ENCODE measurements at regions not wholly inside any gene's neighbourhood (a gene's known extent, or its start where the extent isn't known, plus 50 kb on each side); places are given as distances from the start of the nearest gene placed in this dataset.

GRCh38 chr9:99590410-99590809 is 231.3 kb upstream of the NR4A3 start:
- H4K91ac ChIP-seq (ENCODE audit: low read depth, low read length, poor library complexity): no peak overlapping the region
- no peak overlapping the region for H3K4me3 ChIP-seq (ENCODE audit: low read length in 2 of 2)
- no peak overlapping the region for H2BK120ac ChIP-seq (ENCODE audit: low read depth, low read length)
- no peak overlapping the region for H3K4me2 ChIP-seq (ENCODE audit: insufficient read depth, low read length, poor library complexity, severe bottlenecking)
- no peaks in the 10 kb centered on the region for H3K9me3 ChIP-seq (replicated peaks in 1 of 2; ENCODE audit: control insufficient read depth in 2 of 2, insufficient read depth in 1 of 2, low read depth in 1 of 2, low read length in 2 of 2)
- H3K36me3 ChIP-seq (replicated peaks in 1 of 2; ENCODE audit: control insufficient read depth in 2 of 2, insufficient read depth in 2 of 2, low read length in 2 of 2): no peaks in the 10 kb centered on the region
- no peak overlapping the region for H3K14ac ChIP-seq (ENCODE audit: low read length)
- H3K18ac ChIP-seq (ENCODE audit: low read length): no peak overlapping the region
- H2AFZ ChIP-seq (ENCODE audit: low read length): no peak overlapping the region
- no peak overlapping the region for H2BK15ac ChIP-seq (ENCODE audit: low read length)
- no peak overlapping the region for H4K8ac ChIP-seq (ENCODE audit: low read depth, low read length)
- no peak for DNase-seq (ENCODE audit: low spot score)
- no peaks in the 10 kb centered on the region for H3K79me1 ChIP-seq (ENCODE audit: low read depth, low read length)
- H3K27ac ChIP-seq (replicated peaks; ENCODE audit: low read length): no peak overlapping the region
- no peak overlapping the region for H2BK5ac ChIP-seq (ENCODE audit: low read length)
- H3K23ac ChIP-seq (ENCODE audit: low read depth, low read length, poor library complexity): no peak overlapping the region
- H2AK5ac ChIP-seq (ENCODE audit: low read depth, low read length): no peak overlapping the region
- no peaks in the 10 kb centered on the region for H3K4me1 ChIP-seq (ENCODE audit: control insufficient read depth in 2 of 2, insufficient read depth in 1 of 2, low read depth in 1 of 2, low read length in 2 of 2)
- no peak overlapping the region for H3K9ac ChIP-seq (ENCODE audit: low read depth, low read length, poor library complexity)
- no peaks in the 10 kb centered on the region for H3K27me3 ChIP-seq (ENCODE audit: control insufficient read depth in 3 of 3, insufficient read depth in 3 of 3, low read depth in 1 of 3, low read length in 3 of 3)
- no peak overlapping the region for H2BK12ac ChIP-seq (ENCODE audit: low read length)
- no peak overlapping the region for H3K4ac ChIP-seq (ENCODE audit: low read length)

- no peaks in the 10 kb centered on the region for H3K4me1 ChIP-seq (ENCODE audit: control insufficient read depth in 2 of 2, insufficient read depth in 1 of 2, low read depth in 1 of 2, low read length in 2 of 2)
- H2BK5ac ChIP-seq (ENCODE audit: low read length): no peak overlapping the region
- H3K79me1 ChIP-seq (ENCODE audit: low read depth, low read length): no peaks in the 10 kb centered on the region
- no peak overlapping the region for H3K9ac ChIP-seq (ENCODE audit: low read depth, low read length, poor library complexity)
- H3K14ac ChIP-seq (ENCODE audit: low read length): no peak overlapping the region
- no peak overlapping the region for H3K23ac ChIP-seq (ENCODE audit: low read depth, low read length, poor library complexity)
- H3K4ac ChIP-seq (ENCODE audit: low read length): no peak overlapping the region
- no peaks in the 10 kb centered on the region for H3K36me3 ChIP-seq (replicated peaks in 1 of 2; ENCODE audit: control insufficient read depth in 2 of 2, insufficient read depth in 2 of 2, low read length in 2 of 2)
- H3K9me3 ChIP-seq (replicated peaks in 1 of 2; ENCODE audit: control insufficient read depth in 2 of 2, insufficient read depth in 1 of 2, low read depth in 1 of 2, low read length in 2 of 2): no peaks in the 10 kb centered on the region
- no peak for DNase-seq (ENCODE audit: low spot score)
- no peak overlapping the region for H2AK5ac ChIP-seq (ENCODE audit: low read depth, low read length)
- H3K27ac ChIP-seq (replicated peaks; ENCODE audit: low read length): no peak overlapping the region
- H2BK120ac ChIP-seq (ENCODE audit: low read depth, low read length): no peak overlapping the region
- H2BK15ac ChIP-seq (ENCODE audit: low read length): no peak overlapping the region
- H3K4me2 ChIP-seq (ENCODE audit: insufficient read depth, low read length, poor library complexity, severe bottlenecking): no peak overlapping the region
- no peak overlapping the region for H3K4me3 ChIP-seq (ENCODE audit: low read length in 2 of 2)
- WGBS, 2 donors (ENCODE audit: extremely low coverage in 2 of 2, insufficient read length in 2 of 2, insufficient replicate concordance in 1 of 2): no CpG with 5 or more reads among the region's 1 CpG
- no peaks in the 10 kb centered on the region for H3K27me3 ChIP-seq (ENCODE audit: control insufficient read depth in 3 of 3, insufficient read depth in 3 of 3, low read depth in 1 of 3, low read length in 3 of 3)
- H4K8ac ChIP-seq (ENCODE audit: low read depth, low read length): no peak overlapping the region
- H2BK12ac ChIP-seq (ENCODE audit: low read length): no peak overlapping the region
- peak overlapping the region; percentile 21 for H2AFZ ChIP-seq (ENCODE audit: low read length)
- H4K91ac ChIP-seq (ENCODE audit: low read depth, low read length, poor library complexity): no peak overlapping the region
- no peak overlapping the region for H3K18ac ChIP-seq (ENCODE audit: low read length)
These were observed 230.8 kb upstream of the NR4A3 start for GRCh38 chr9:99590840-99591239.

GRCh38 chr9:99591770-99592169 is 229.9 kb upstream of the NR4A3 start:
- Histone ChIP-seq H4K8ac (ENCODE audit: low read depth, low read length) (no peak overlapping the region), H3K14ac (ENCODE audit: low read length) (no peak overlapping the region), H2AFZ (ENCODE audit: low read length) (no peak overlapping the region), H2BK12ac (ENCODE audit: low read length) (no peak overlapping the region), H3K4me1 (ENCODE audit: control insufficient read depth in 2 of 2, insufficient read depth in 1 of 2, low read depth in 1 of 2, low read length in 2 of 2) (no peaks in the 10 kb centered on the region), H3K23ac (ENCODE audit: low read depth, low read length, poor library complexity) (no peak overlapping the region), H2BK120ac (ENCODE audit: low read depth, low read length) (no peak overlapping the region), H3K4ac (ENCODE audit: low read length) (no peak overlapping the region), H3K4me3 (ENCODE audit: low read length in 2 of 2) (no peak overlapping the region), H3K9ac (ENCODE audit: low read depth, low read length, poor library complexity) (no peak overlapping the region), H3K18ac (ENCODE audit: low read length) (no peak overlapping the region), H4K91ac (ENCODE audit: low read depth, low read length, poor library complexity) (no peak overlapping the region), H3K27ac (replicated peaks; ENCODE audit: low read length) (no peak overlapping the region), H3K9me3 (replicated peaks in 1 of 2; ENCODE audit: control insufficient read depth in 2 of 2, insufficient read depth in 1 of 2, low read depth in 1 of 2, low read length in 2 of 2) (no peaks in the 10 kb centered on the region), H2AK5ac (ENCODE audit: low read depth, low read length) (no peak overlapping the region), H2BK15ac (ENCODE audit: low read length) (no peak overlapping the region), H3K36me3 (replicated peaks in 1 of 2; ENCODE audit: control insufficient read depth in 2 of 2, insufficient read depth in 2 of 2, low read length in 2 of 2) (no peaks in the 10 kb centered on the region), H2BK5ac (ENCODE audit: low read length) (no peak overlapping the region), H3K27me3 (ENCODE audit: control insufficient read depth in 3 of 3, insufficient read depth in 3 of 3, low read depth in 1 of 3, low read length in 3 of 3) (no peaks in the 10 kb centered on the region), H3K4me2 (ENCODE audit: insufficient read depth, low read length, poor library complexity, severe bottlenecking) (no peak overlapping the region), H3K79me1 (ENCODE audit: low read depth, low read length) (no peaks in the 10 kb centered on the region)
- no peak for DNase-seq (ENCODE audit: low spot score)
- WGBS, 2 donors (ENCODE audit: extremely low coverage in 2 of 2, insufficient read length in 2 of 2, insufficient replicate concordance in 1 of 2): no CpG with 5 or more reads among the region's 2 CpGs

GRCh38 chr9:99592834-99593574 is 228.7 kb upstream of the NR4A3 start:
- no peak overlapping the region for H2BK15ac ChIP-seq (ENCODE audit: low read length)
- H2AK5ac ChIP-seq (ENCODE audit: low read depth, low read length): no peak overlapping the region
- no peak overlapping the region for H3K4ac ChIP-seq (ENCODE audit: low read length)
- H3K9me3 ChIP-seq (replicated peaks in 1 of 2; ENCODE audit: control insufficient read depth in 2 of 2, insufficient read depth in 1 of 2, low read depth in 1 of 2, low read length in 2 of 2): no peaks in the 10 kb centered on the region
- no peaks in the 10 kb centered on the region for H3K4me1 ChIP-seq (ENCODE audit: control insufficient read depth in 2 of 2, insufficient read depth in 1 of 2, low read depth in 1 of 2, low read length in 2 of 2)
- H2AFZ ChIP-seq (ENCODE audit: low read length): no peak overlapping the region
- no peak overlapping the region for H4K8ac ChIP-seq (ENCODE audit: low read depth, low read length)
- no peak for DNase-seq (ENCODE audit: low spot score)
- no peak overlapping the region for H3K18ac ChIP-seq (ENCODE audit: low read length)
- no peaks in the 10 kb centered on the region for H3K36me3 ChIP-seq (replicated peaks in 1 of 2; ENCODE audit: control insufficient read depth in 2 of 2, insufficient read depth in 2 of 2, low read length in 2 of 2)
- H3K4me3 ChIP-seq (ENCODE audit: low read length in 2 of 2): no peak overlapping the region
- no peak overlapping the region for H2BK5ac ChIP-seq (ENCODE audit: low read length)
- no CpG with 5 or more reads among the region's 4 CpGs for WGBS, 2 donors (ENCODE audit: extremely low coverage in 2 of 2, insufficient read length in 2 of 2, insufficient replicate concordance in 1 of 2)
- no peak overlapping the region for H4K91ac ChIP-seq (ENCODE audit: low read depth, low read length, poor library complexity)
- H3K9ac ChIP-seq (ENCODE audit: low read depth, low read length, poor library complexity): no peak overlapping the region
- H3K79me1 ChIP-seq (ENCODE audit: low read depth, low read length): no peaks in the 10 kb centered on the region
- H3K4me2 ChIP-seq (ENCODE audit: insufficient read depth, low read length, poor library complexity, severe bottlenecking): no peak overlapping the region
- H3K27ac ChIP-seq (replicated peaks; ENCODE audit: low read length): no peak overlapping the region
- H3K23ac ChIP-seq (ENCODE audit: low read depth, low read length, poor library complexity): no peak overlapping the region
- no peak overlapping the region for H3K14ac ChIP-seq (ENCODE audit: low read length)
- no peak overlapping the region for H2BK12ac ChIP-seq (ENCODE audit: low read length)
- H2BK120ac ChIP-seq (ENCODE audit: low read depth, low read length): no peak overlapping the region
- H3K27me3 ChIP-seq (ENCODE audit: control insufficient read depth in 3 of 3, insufficient read depth in 3 of 3, low read depth in 1 of 3, low read length in 3 of 3): no peaks in the 10 kb centered on the region

Data from neuronal stem cell (in vitro differentiated cells).